SK-N-SH treated with all-trans-retinoic acid at 6 μM for 48 hours (cell line): ENCODE measurements at regions not wholly inside any gene's neighbourhood (a gene's known extent, or its start where the extent isn't known, plus 50 kb on each side); places are given as distances from the start of the nearest gene placed in this dataset.

Experiments
- ARNTL ChIP-seq: fragments of 450-650 bp; formaldehyde crosslinking; IDR thresholded peaks from 2 replicates; pipeline ENCODE4 v1.5.0; 2020; ENCODE audit warnings: low read depth, mild to moderate bottlenecking, moderate library complexity, borderline replicate concordance
- BACH2 ChIP-seq: fragments of 250-450 bp; sonication (Bioruptor Pico); IDR thresholded peaks from 2 replicates; pipeline ENCODE4 v1.9.0; 2021; ENCODE audit warnings: mild to moderate bottlenecking, borderline replicate concordance
- GLIS3 ChIP-seq: fragments of 250-450 bp; sonication (Bioruptor Pico); IDR thresholded peaks from 2 replicates; pipeline ENCODE4 v1.5.0; 2020; ENCODE audit warnings: mild to moderate bottlenecking, moderate library complexity
- TF ChIP-seq, protein P1 (sequence below): fragments of 250-450 bp; sonication (Bioruptor Pico); IDR thresholded peaks from 2 replicates; pipeline ENCODE4 v1.8.0; 2020; ENCODE audit warnings: mild to moderate bottlenecking, moderate library complexity, borderline replicate concordance

DNA sequence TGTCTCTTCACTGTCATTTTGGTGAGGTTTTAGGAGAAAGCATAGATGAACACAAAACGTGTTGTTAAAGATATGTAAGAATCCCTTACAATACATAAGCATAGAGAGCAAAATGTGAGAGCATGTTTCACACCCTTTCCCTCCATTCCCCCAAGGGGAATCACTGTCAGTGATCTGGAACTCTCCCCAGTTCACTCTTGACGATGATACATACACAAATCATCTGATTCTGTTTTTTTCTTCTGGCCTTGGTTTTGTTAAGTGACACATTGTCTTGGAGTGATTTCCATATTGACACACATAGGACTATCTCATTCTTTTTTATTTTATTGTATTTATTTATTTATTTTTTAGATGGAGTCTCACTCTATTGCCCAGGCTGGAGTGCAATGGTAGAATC is 53.7 kb upstream of the TANC1 start:
- TF ChIP-seq, protein P1, sequence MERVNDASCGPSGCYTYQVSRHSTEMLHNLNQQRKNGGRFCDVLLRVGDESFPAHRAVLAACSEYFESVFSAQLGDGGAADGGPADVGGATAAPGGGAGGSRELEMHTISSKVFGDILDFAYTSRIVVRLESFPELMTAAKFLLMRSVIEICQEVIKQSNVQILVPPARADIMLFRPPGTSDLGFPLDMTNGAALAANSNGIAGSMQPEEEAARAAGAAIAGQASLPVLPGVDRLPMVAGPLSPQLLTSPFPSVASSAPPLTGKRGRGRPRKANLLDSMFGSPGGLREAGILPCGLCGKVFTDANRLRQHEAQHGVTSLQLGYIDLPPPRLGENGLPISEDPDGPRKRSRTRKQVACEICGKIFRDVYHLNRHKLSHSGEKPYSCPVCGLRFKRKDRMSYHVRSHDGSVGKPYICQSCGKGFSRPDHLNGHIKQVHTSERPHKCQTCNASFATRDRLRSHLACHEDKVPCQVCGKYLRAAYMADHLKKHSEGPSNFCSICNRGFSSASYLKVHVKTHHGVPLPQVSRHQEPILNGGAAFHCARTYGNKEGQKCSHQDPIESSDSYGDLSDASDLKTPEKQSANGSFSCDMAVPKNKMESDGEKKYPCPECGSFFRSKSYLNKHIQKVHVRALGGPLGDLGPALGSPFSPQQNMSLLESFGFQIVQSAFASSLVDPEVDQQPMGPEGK (CRISPR knock-in tag) = no peak
- TF ChIP-seq BACH2 (no peak), ARNTL (no peak), GLIS3 (no peak)
